ENCODE measurements at regions not wholly inside any gene's neighbourhood (a gene's known extent, or its start where the extent isn't known, plus 50 kb on each side); places are given as distances from the start of the nearest gene placed in this dataset.

DNA sequence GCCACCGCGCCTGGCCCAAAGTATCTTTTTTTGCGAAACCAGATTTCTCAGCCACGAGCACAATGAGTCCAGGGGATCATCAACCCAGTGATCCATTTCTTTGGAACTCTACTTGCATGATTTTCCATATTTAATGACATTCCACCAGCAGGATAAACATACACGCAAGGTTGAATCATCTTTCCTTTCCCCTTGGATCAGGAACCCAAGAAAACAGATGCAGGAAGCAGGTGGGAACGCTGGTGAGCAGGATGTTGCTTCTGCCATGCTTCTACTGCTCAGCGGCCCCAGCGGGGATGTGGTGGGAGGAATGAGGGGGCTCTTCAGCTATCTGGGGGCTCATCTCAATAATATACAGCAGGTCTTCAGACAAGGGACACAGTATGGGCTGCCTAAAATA is 118.2 kb downstream of the SEC61B start:
- TF ChIP-seq EZH2 (IDR thresholded peaks at IDR 0.05; ENCODE audit: borderline replicate concordance, low read depth, low read length, poor library complexity, severe bottlenecking), result no peak
- TF ChIP-seq, protein P1, sequence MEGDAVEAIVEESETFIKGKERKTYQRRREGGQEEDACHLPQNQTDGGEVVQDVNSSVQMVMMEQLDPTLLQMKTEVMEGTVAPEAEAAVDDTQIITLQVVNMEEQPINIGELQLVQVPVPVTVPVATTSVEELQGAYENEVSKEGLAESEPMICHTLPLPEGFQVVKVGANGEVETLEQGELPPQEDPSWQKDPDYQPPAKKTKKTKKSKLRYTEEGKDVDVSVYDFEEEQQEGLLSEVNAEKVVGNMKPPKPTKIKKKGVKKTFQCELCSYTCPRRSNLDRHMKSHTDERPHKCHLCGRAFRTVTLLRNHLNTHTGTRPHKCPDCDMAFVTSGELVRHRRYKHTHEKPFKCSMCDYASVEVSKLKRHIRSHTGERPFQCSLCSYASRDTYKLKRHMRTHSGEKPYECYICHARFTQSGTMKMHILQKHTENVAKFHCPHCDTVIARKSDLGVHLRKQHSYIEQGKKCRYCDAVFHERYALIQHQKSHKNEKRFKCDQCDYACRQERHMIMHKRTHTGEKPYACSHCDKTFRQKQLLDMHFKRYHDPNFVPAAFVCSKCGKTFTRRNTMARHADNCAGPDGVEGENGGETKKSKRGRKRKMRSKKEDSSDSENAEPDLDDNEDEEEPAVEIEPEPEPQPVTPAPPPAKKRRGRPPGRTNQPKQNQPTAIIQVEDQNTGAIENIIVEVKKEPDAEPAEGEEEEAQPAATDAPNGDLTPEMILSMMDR (conservative IDR thresholded peaks at IDR 0.05; ENCODE audit: low read depth, low read length), result no peak

All from A673 (cell line).